NT2/D1 (cell line): ENCODE measurements at regions not wholly inside any gene's neighbourhood (a gene's known extent, or its start where the extent isn't known, plus 50 kb on each side); places are given as distances from the start of the nearest gene placed in this dataset.

Experiments used
- SUZ12 ChIP-seq: IDR thresholded peaks from 2 replicates; pipeline ENCODE4 v1.6.1; 2011; ENCODE audit not compliant: insufficient read length, insufficient read depth; ENCODE audit errors: extremely low read depth
- YY1 ChIP-seq: IDR thresholded peaks from 2 replicates; pipeline ENCODE4 v1.6.1; 2011; ENCODE audit not compliant: insufficient read length, insufficient read depth
- ZNF274 ChIP-seq: IDR thresholded peaks from 2 replicates; pipeline ENCODE4 v1.6.1; 2011; ENCODE audit warnings: mild to moderate bottlenecking, low read depth, low read length

DNA sequence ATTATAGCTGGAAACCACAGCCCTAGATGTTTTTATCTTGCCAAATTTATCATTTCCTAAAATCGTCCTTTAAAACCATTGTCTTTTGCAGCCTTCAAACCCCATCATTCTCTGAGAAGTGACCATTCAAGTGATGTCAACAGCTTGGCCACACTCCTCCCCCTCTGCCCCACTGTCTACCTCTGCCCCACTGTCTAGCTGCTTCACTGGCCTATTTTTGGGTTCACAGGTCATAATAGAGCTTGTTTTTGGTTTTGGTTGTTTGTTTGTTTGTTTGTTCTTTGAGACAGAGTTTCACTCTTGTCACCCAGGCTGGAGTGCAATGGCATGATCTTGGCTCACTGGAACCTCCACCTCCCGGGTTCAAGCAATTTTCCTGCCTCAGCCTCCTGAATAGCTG, 93.2 kb upstream of the IL12A start:
- TF ChIP-seq ZNF274 (no peak), YY1 (no peak), SUZ12 (no peak)
